Activated CD8-positive, alpha-beta memory T cell treated with anti-CD3 and anti-CD28 coated beads, Interleukin-2, amount 50 U/mL, for 48 hours (primary cell): ENCODE measurements at regions not wholly inside any gene's neighbourhood (a gene's known extent, or its start where the extent isn't known, plus 50 kb on each side); places are given as distances from the start of the nearest gene placed in this dataset.
"Not testable (repeated sequence)": the region's sequence is repeated elsewhere in the genome, so short reads cannot be mapped to it uniquely, and the experiment has no call there.

Source experiments
- DNase-seq: peaks from one replicate; pipeline ENCODE4 v3.0.0-alpha.2; 2020

GRCh38 chr4:138656990-138657389, 358.6 kb upstream of the NOCT start:
- no peak for DNase-seq

- DNase-seq, result no peak
Measured at GRCh38 chr4:138655985-138656384, 359.6 kb upstream of the NOCT start.

- DNase-seq, result no peak
Measured at GRCh38 chr4:138655286-138655685, 360.3 kb upstream of the NOCT start.

GRCh38 chr4:138650929-138651448, 364.6 kb upstream of the NOCT start:
- DNase-seq, result no peak

- DNase-seq, result no peak
Measured at GRCh38 chr4:138650495-138650894, 365.1 kb upstream of the NOCT start.

- no peak for DNase-seq
Measured at GRCh38 chr4:138647433-138647832, 368.1 kb upstream of the NOCT start.

- no peak for DNase-seq
Measured at GRCh38 chr4:138646383-138646782, 369.2 kb upstream of the NOCT start.

- DNase-seq, result no peak
Measured at GRCh38 chr4:138645289-138645688, 370.3 kb upstream of the NOCT start.

GRCh38 chr4:138644322-138644721, 371.3 kb upstream of the NOCT start:
- DNase-seq, result no peak

GRCh38 chr4:138643827-138644226, 371.8 kb upstream of the NOCT start:
- no peak for DNase-seq

- DNase-seq, result no peak
Measured at GRCh38 chr4:138639018-138639741, 376.4 kb upstream of the NOCT start.

GRCh38 chr4:138636781-138637180, 378.8 kb upstream of the NOCT start:
- DNase-seq, result no peak

GRCh38 chr4:138634915-138635314, 380.7 kb upstream of the NOCT start:
- no peak for DNase-seq

- DNase-seq, result no peak
Measured at GRCh38 chr4:138633580-138633904, 382.0 kb upstream of the NOCT start.

- no peak for DNase-seq
Measured at GRCh38 chr4:138632856-138633579, 382.6 kb upstream of the NOCT start.

GRCh38 chr4:138630666-138631065, 384.9 kb upstream of the NOCT start:
- no peak for DNase-seq

- no peak for DNase-seq
Measured at GRCh38 chr4:138629669-138630068, 385.9 kb upstream of the NOCT start.

- no peak for DNase-seq
Measured at GRCh38 chr4:138627096-138627495, 384.9 kb upstream of the SLC7A11 start.

GRCh38 chr4:138622362-138622761, 380.2 kb upstream of the SLC7A11 start:
- not testable (repeated sequence) for DNase-seq

GRCh38 chr4:138616775-138617174, 374.6 kb upstream of the SLC7A11 start:
- no peak for DNase-seq

- no peak for DNase-seq
Measured at GRCh38 chr4:138614398-138615142, 372.4 kb upstream of the SLC7A11 start.

GRCh38 chr4:138612428-138612827, 370.3 kb upstream of the SLC7A11 start:
- DNase-seq, result no peak

- DNase-seq, result no peak
Measured at GRCh38 chr4:138611721-138612120, 369.6 kb upstream of the SLC7A11 start.

- no peak for DNase-seq
Measured at GRCh38 chr4:138611017-138611416, 368.9 kb upstream of the SLC7A11 start.
